ENCODE measurements at regions not wholly inside any gene's neighbourhood (a gene's known extent, or its start where the extent isn't known, plus 50 kb on each side); places are given as distances from the start of the nearest gene placed in this dataset.
"Not testable (repeated sequence)": the region's sequence is repeated elsewhere in the genome, so short reads cannot be mapped to it uniquely, and the experiment has no call there.

- DNase-seq, result no peak
Observed at GRCh38 chr2:236376566-236377244, 112.5 kb upstream of the ASB18 start.

GRCh38 chr2:236380051-236380612, 115.9 kb upstream of the ASB18 start:
- no peak for DNase-seq

- not testable (repeated sequence) for DNase-seq
Observed at GRCh38 chr2:236381253-236381652, 117.0 kb upstream of the ASB18 start.

- DNase-seq, result not testable (repeated sequence)
Observed at GRCh38 chr2:236389284-236390216, 125.3 kb upstream of the ASB18 start.

- no peak for DNase-seq
Observed at GRCh38 chr2:236393101-236393500, 128.9 kb upstream of the ASB18 start.

GRCh38 chr2:236393581-236393980, 129.4 kb upstream of the ASB18 start:
- DNase-seq, result no peak

- no peak for DNase-seq
Observed at GRCh38 chr2:236394571-236394970, 130.4 kb upstream of the ASB18 start.

- no peak for DNase-seq
Observed at GRCh38 chr2:236395067-236395466, 130.9 kb upstream of the ASB18 start.

GRCh38 chr2:236396818-236397350, 132.7 kb upstream of the ASB18 start:
- DNase-seq, result no peak

GRCh38 chr2:236397681-236398080, 133.5 kb upstream of the ASB18 start:
- DNase-seq, result no peak

GRCh38 chr2:236399409-236399808, 135.2 kb upstream of the ASB18 start:
- no peak for DNase-seq

- no peak for DNase-seq
Observed at GRCh38 chr2:236400046-236400574, 135.9 kb upstream of the ASB18 start.

- no peak for DNase-seq
Observed at GRCh38 chr2:236400594-236401360, 136.6 kb upstream of the ASB18 start.

- no peak for DNase-seq
Observed at GRCh38 chr2:236402033-236402790, 138.0 kb upstream of the ASB18 start.

- DNase-seq, result no peak
Observed at GRCh38 chr2:236403125-236403524, 138.9 kb upstream of the ASB18 start.

- DNase-seq, result no peak
Observed at GRCh38 chr2:236403811-236404210, 139.6 kb upstream of the ASB18 start.

GRCh38 chr2:236404346-236404745, 140.1 kb upstream of the ASB18 start:
- no peak for DNase-seq

- DNase-seq, result no peak
Observed at GRCh38 chr2:236405357-236405756, 141.2 kb upstream of the ASB18 start.

- DNase-seq, result no peak
Observed at GRCh38 chr2:236408090-236408489, 143.9 kb upstream of the ASB18 start.

- no peak for DNase-seq
Observed at GRCh38 chr2:236408786-236409185, 144.6 kb upstream of the ASB18 start.

- no peak for DNase-seq
Observed at GRCh38 chr2:236415684-236416444, 151.7 kb upstream of the ASB18 start.

All from stimulated activated CD4-positive, alpha-beta T cell treated with anti-CD3 and anti-CD28 coated beads, Interleukin-12 subunit alpha, Interleukin-12 subunit beta, amount 100 ng/mL, for 4 hours (primary cell).